PC-3 (cell line): ENCODE measurements at regions not wholly inside any gene's neighbourhood (a gene's known extent, or its start where the extent isn't known, plus 50 kb on each side); places are given as distances from the start of the nearest gene placed in this dataset.

Experiments
- CTCF ChIP-seq: fragments of 300-600 bp; sonication (generic); conservative IDR thresholded peaks from 2 replicates; pipeline ENCODE4 v1.5.1; 2017; ENCODE audit warnings: antibody characterized with exemption, low read depth, mild to moderate bottlenecking, low read length
- EZH2 ChIP-seq: fragments of 300-600 bp; sonication (generic); IDR thresholded peaks from one replicate; pipeline ENCODE4 v1.6.1; 2017; ENCODE audit warnings: antibody characterized with exemption, mild to moderate bottlenecking, low read length; ENCODE audit not compliant: unreplicated experiment
- EZH2phosphoT487 ChIP-seq: fragments of 300-600 bp; sonication (generic); IDR thresholded peaks from 2 replicates; pipeline ENCODE4 v1.6.1; 2018; ENCODE audit warnings: mild to moderate bottlenecking, antibody characterized with exemption, low read length, borderline replicate concordance

GRCh38 chr11:45430361-45430760 lies 144.2 kb upstream of the SYT13 start:
- TF ChIP-seq CTCF: no peak
- TF ChIP-seq EZH2: no peak
- no peak for TF ChIP-seq EZH2phosphoT487
